ENCODE measurements at regions not wholly inside any gene's neighbourhood (a gene's known extent, or its start where the extent isn't known, plus 50 kb on each side); places are given as distances from the start of the nearest gene placed in this dataset.

- no peaks in the 10 kb centered on the region for H3K9me3 ChIP-seq (ENCODE audit: control insufficient read depth, low read depth, low read length)
- no CpG with 5 or more reads among the region's 4 CpGs for WGBS (ENCODE audit: insufficient coverage, low lambda C conversion rate)
Measured at GRCh38 chr9:75602060-75602459, 288.4 kb upstream of the PCSK5 start.

DNA sequence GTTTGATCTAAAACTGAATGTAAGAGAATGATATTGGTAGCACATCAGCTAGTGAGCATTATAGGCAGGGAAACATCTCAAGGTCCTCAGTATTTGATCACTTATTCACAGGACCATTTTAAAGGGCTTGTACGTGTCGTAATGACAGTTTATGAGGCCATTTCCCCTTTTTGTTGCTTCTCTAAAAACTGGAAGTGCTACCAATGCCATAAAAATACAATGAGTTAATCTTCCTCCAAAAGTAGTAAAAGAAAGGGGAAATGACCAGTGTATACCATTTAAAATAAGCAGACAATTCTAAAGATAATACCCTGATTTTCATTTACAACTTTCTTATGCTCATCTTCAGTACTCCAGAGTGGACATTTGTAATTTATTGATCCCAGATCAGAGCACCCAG, 285.8 kb upstream of the PCSK5 start:
- 100% methylated on average over 1 of the region's 2 CpGs for WGBS (ENCODE audit: insufficient coverage, low lambda C conversion rate)
- Histone ChIP-seq H3K27ac (ENCODE audit: low read length) (no peak overlapping the region), H3K36me3 (ENCODE audit: control insufficient read depth, insufficient read depth, low read length) (no peaks in the 10 kb centered on the region)

More at GRCh38 chr9:75602060-75602459, 288.4 kb upstream of the PCSK5 start:
- Histone ChIP-seq H3K27ac (ENCODE audit: low read length) (no peak overlapping the region), H3K4me3 (ENCODE audit: low read length) (no peak overlapping the region), H3K4me1 (ENCODE audit: control insufficient read depth, insufficient read depth, low read length) (no peaks in the 10 kb centered on the region), H3K36me3 (ENCODE audit: control insufficient read depth, insufficient read depth, low read length) (no peaks in the 10 kb centered on the region), H3K27me3 (ENCODE audit: control insufficient read depth, insufficient read depth, low read length) (no peaks in the 10 kb centered on the region)
- DNase-seq: no peak

GRCh38 chr9:75607521-75607920, 283.0 kb upstream of the PCSK5 start:
- 82% methylated on average over 2 of the region's 2 CpGs for WGBS (ENCODE audit: insufficient coverage, low lambda C conversion rate)
- no peak for DNase-seq
- no peaks in the 10 kb centered on the region for H3K4me1 ChIP-seq (ENCODE audit: control insufficient read depth, insufficient read depth, low read length)
- H3K36me3 ChIP-seq (ENCODE audit: control insufficient read depth, insufficient read depth, low read length): no peaks in the 10 kb centered on the region
- H3K27me3 ChIP-seq (ENCODE audit: control insufficient read depth, insufficient read depth, low read length): no peaks in the 10 kb centered on the region
- H3K4me3 ChIP-seq (ENCODE audit: low read length): no peak overlapping the region
- no peaks in the 10 kb centered on the region for H3K9me3 ChIP-seq (ENCODE audit: control insufficient read depth, low read depth, low read length)
- no peak overlapping the region for H3K27ac ChIP-seq (ENCODE audit: low read length)

More for the DNA sequence above, 285.8 kb upstream of the PCSK5 start:
- H3K4me1 ChIP-seq (ENCODE audit: control insufficient read depth, insufficient read depth, low read length): no peaks in the 10 kb centered on the region
- no peak overlapping the region for H3K4me3 ChIP-seq (ENCODE audit: low read length)
- H3K9me3 ChIP-seq (ENCODE audit: control insufficient read depth, low read depth, low read length): no peaks in the 10 kb centered on the region
- no peak for DNase-seq
- H3K27me3 ChIP-seq (ENCODE audit: control insufficient read depth, insufficient read depth, low read length): no peaks in the 10 kb centered on the region

DNA sequence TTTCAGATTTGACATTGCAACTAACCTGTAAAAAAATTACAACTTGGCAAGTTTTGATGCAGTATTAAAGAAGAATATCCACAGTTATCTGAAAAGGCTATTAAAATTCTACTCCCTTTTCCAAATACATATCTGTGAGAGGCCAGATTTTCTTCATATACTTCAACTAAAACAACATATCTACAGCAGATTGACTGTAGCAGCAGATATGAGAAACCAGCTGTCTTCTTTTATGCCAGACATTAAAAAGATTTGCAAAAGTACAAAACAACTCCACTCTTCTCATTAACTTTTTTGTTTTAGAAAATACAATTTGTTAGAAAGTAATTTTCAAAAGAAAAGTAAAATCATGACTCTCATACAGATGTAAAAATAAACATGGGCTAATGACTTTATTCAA, 281.1 kb upstream of the PCSK5 start:
- Histone ChIP-seq H3K4me1 (ENCODE audit: control insufficient read depth, insufficient read depth, low read length) (no peaks in the 10 kb centered on the region), H3K36me3 (ENCODE audit: control insufficient read depth, insufficient read depth, low read length) (no peaks in the 10 kb centered on the region), H3K4me3 (ENCODE audit: low read length) (no peak overlapping the region), H3K27ac (ENCODE audit: low read length) (no peak overlapping the region), H3K27me3 (ENCODE audit: control insufficient read depth, insufficient read depth, low read length) (no peaks in the 10 kb centered on the region), H3K9me3 (ENCODE audit: control insufficient read depth, low read depth, low read length) (no peaks in the 10 kb centered on the region)
- no peak for DNase-seq

- no peaks in the 10 kb centered on the region for H3K36me3 ChIP-seq (ENCODE audit: control insufficient read depth, insufficient read depth, low read length)
- WGBS (ENCODE audit: insufficient coverage, low lambda C conversion rate): no CpG with 5 or more reads among the region's 1 CpG
- no peaks in the 10 kb centered on the region for H3K4me1 ChIP-seq (ENCODE audit: control insufficient read depth, insufficient read depth, low read length)
Measured at GRCh38 chr9:75610246-75610645, 280.2 kb upstream of the PCSK5 start.

DNA sequence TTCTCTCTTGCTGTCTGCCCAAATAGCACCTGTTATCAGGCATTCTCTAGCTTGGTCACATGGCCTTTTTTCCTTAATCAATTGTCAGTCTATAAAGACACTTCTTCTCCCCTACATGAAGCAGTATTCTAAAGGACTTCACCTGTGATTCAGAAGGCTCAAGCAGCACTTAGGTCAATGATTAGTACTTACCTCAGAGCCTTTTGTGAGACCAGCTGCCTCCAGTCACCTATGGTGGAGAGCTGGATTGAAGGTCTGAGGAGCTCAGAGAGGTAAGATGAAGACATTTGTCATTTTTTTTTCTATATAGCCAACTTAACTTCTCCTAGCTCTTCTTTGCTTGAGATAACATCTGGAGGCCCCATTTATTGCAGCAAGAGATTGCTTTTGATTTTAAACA, 278.3 kb upstream of the PCSK5 start:
- Histone ChIP-seq H3K36me3 (ENCODE audit: control insufficient read depth, insufficient read depth, low read length) (no peaks in the 10 kb centered on the region), H3K4me3 (ENCODE audit: low read length) (no peak overlapping the region), H3K4me1 (ENCODE audit: control insufficient read depth, insufficient read depth, low read length) (no peaks in the 10 kb centered on the region), H3K27ac (ENCODE audit: low read length) (no peak overlapping the region), H3K9me3 (ENCODE audit: control insufficient read depth, low read depth, low read length) (no peaks in the 10 kb centered on the region), H3K27me3 (ENCODE audit: control insufficient read depth, insufficient read depth, low read length) (no peaks in the 10 kb centered on the region)
- no peak for DNase-seq

More at GRCh38 chr9:75610246-75610645, 280.2 kb upstream of the PCSK5 start:
- Histone ChIP-seq H3K27ac (ENCODE audit: low read length) (no peak overlapping the region), H3K4me3 (ENCODE audit: low read length) (no peak overlapping the region), H3K9me3 (ENCODE audit: control insufficient read depth, low read depth, low read length) (no peaks in the 10 kb centered on the region), H3K27me3 (ENCODE audit: control insufficient read depth, insufficient read depth, low read length) (no peaks in the 10 kb centered on the region)
- DNase-seq: no peak

DNA sequence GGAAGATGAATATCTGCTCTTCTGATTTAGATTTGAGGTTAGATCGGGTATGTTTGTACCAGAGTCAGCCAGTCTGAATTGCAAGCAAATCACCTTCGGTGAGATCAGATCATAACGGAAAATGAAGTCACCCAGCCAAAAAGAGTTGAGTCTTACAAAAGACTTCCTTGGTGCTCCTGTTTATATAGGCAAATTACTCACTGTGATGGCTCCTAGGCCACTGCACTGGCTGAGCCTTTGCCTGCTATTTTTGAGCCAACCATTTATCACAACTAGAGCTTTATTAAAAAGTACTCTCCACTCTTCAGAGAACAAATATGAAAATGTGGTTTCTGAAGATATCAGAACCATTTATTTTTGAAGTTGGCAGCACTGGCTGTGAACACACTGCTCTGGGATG, 277.7 kb upstream of the PCSK5 start:
- Histone ChIP-seq H3K27ac (ENCODE audit: low read length) (no peak overlapping the region), H3K36me3 (ENCODE audit: control insufficient read depth, insufficient read depth, low read length) (no peaks in the 10 kb centered on the region), H3K9me3 (ENCODE audit: control insufficient read depth, low read depth, low read length) (no peaks in the 10 kb centered on the region), H3K4me3 (ENCODE audit: low read length) (no peak overlapping the region), H3K4me1 (ENCODE audit: control insufficient read depth, insufficient read depth, low read length) (no peaks in the 10 kb centered on the region), H3K27me3 (ENCODE audit: control insufficient read depth, insufficient read depth, low read length) (no peaks in the 10 kb centered on the region)
- 70% methylated on average over 2 of the region's 3 CpGs for WGBS (ENCODE audit: insufficient coverage, low lambda C conversion rate)
- no peak for DNase-seq

DNA sequence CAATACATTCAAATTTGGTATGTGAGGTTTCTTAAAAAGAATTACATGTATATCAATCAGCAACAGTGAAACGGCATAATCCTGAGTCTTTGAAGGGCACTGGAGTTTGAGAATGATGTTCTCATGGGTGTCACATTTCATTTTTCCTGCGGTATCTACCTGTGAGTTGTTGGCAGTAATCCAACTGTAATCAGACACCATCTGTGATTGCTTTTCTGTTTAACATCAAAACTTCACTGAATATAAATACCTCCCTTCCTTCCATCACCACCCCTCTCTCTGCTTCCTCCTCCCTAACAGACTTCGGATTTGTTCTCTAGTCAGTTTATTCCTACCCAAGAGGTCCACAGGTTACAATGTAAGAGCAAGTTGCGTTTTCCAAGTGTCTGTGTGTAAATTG, 275.2 kb upstream of the PCSK5 start:
- Histone ChIP-seq H3K4me3 (ENCODE audit: low read length) (no peak overlapping the region), H3K36me3 (ENCODE audit: control insufficient read depth, insufficient read depth, low read length) (no peaks in the 10 kb centered on the region), H3K9me3 (ENCODE audit: control insufficient read depth, low read depth, low read length) (no peaks in the 10 kb centered on the region), H3K27me3 (ENCODE audit: control insufficient read depth, insufficient read depth, low read length) (no peaks in the 10 kb centered on the region), H3K27ac (ENCODE audit: low read length) (no peak overlapping the region), H3K4me1 (ENCODE audit: control insufficient read depth, insufficient read depth, low read length) (no peaks in the 10 kb centered on the region)
- DNase-seq: peak; percentile 4 to 15
- 0% methylated on average over 1 of the region's 4 CpGs for WGBS (ENCODE audit: insufficient coverage, low lambda C conversion rate)

GRCh38 chr9:75616052-75616451, 274.4 kb upstream of the PCSK5 start:
- Histone ChIP-seq H3K27ac (ENCODE audit: low read length) (no peak overlapping the region), H3K4me1 (ENCODE audit: control insufficient read depth, insufficient read depth, low read length) (no peaks in the 10 kb centered on the region), H3K4me3 (ENCODE audit: low read length) (no peak overlapping the region), H3K27me3 (ENCODE audit: control insufficient read depth, insufficient read depth, low read length) (no peaks in the 10 kb centered on the region), H3K36me3 (ENCODE audit: control insufficient read depth, insufficient read depth, low read length) (no peaks in the 10 kb centered on the region), H3K9me3 (ENCODE audit: control insufficient read depth, low read depth, low read length) (no peaks in the 10 kb centered on the region)
- no CpG with 5 or more reads among the region's 1 CpG for WGBS (ENCODE audit: insufficient coverage, low lambda C conversion rate)
- no peak for DNase-seq

DNA sequence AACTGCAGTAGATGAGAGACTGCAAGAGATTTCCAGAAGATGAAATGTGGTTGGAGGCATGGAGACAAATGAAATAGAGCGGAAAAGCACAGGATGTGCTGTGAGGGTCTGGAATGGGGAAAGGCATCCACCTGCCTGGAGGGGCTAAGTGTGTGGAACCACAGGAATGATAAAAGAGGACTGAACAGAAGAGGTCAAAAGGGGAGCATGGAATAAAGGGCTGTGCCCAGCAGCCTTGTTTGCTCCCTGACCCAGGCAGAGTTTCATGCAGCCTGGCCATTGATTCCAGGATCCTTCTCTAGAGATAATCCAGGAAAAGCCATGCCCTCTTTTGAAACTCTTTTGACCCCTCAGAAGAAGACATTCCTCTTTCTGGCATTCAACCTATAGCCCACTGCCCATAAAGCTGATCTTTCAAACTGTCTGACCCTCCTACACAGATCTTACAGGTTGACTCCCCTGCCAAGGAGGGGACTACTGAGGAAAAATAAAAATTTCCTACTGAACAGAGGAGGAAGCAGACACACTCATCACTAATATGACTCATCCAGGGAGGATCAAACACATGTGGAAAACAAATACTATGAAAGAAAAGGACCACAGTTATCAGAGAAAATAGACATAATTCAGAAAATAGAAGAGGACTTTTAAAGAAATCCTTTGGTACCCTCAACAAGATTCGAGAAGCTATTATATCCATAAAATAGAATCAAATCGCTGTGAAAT, 273.5 kb upstream of the PCSK5 start:
- H3K4me1 ChIP-seq (ENCODE audit: control insufficient read depth, insufficient read depth, low read length): no peaks in the 10 kb centered on the region
- DNase-seq: no peak
- no peaks in the 10 kb centered on the region for H3K27me3 ChIP-seq (ENCODE audit: control insufficient read depth, insufficient read depth, low read length)
- WGBS (ENCODE audit: insufficient coverage, low lambda C conversion rate): 100% methylated on average over 2 of the region's 3 CpGs
- no peaks in the 10 kb centered on the region for H3K9me3 ChIP-seq (ENCODE audit: control insufficient read depth, low read depth, low read length)
- H3K36me3 ChIP-seq (ENCODE audit: control insufficient read depth, insufficient read depth, low read length): no peaks in the 10 kb centered on the region
- H3K4me3 ChIP-seq (ENCODE audit: low read length): no peak overlapping the region
- no peak overlapping the region for H3K27ac ChIP-seq (ENCODE audit: low read length)

DNA sequence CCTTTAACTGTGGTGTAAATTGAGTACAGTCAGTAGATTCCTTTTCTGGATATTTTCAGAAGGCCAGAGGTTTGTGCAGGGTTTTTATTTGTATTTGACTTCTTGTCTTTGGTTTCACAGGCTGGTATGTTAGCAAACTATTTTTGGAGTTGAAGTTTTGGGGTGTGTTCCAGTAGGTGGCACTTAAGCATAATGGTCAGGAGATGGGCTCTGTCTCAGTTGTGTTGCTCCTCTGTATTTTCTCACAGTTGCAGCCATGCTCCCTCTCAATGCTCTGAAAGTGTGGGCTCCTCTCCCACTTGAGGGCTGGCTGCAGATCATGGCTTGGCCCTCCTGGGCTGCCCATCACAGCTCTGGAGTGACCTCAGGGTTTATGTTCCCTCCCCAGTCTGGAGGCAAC, 267.0 kb upstream of the PCSK5 start:
- H3K9me3 ChIP-seq (ENCODE audit: control insufficient read depth, low read depth, low read length): no peaks in the 10 kb centered on the region
- H3K36me3 ChIP-seq (ENCODE audit: control insufficient read depth, insufficient read depth, low read length): no peaks in the 10 kb centered on the region
- no peak for DNase-seq
- no peak overlapping the region for H3K27ac ChIP-seq (ENCODE audit: low read length)
- no peaks in the 10 kb centered on the region for H3K27me3 ChIP-seq (ENCODE audit: control insufficient read depth, insufficient read depth, low read length)
- H3K4me3 ChIP-seq (ENCODE audit: low read length): no peak overlapping the region
- no peaks in the 10 kb centered on the region for H3K4me1 ChIP-seq (ENCODE audit: control insufficient read depth, insufficient read depth, low read length)

Data from large intestine (tissue), 3 donors.